Erythroblast (primary cell): ENCODE measurements at regions not wholly inside any gene's neighbourhood (a gene's known extent, or its start where the extent isn't known, plus 50 kb on each side); places are given as distances from the start of the nearest gene placed in this dataset.

Experiments
- DNase-seq, 2 experiments: peaks; one replicate each; lab custom pipeline; 2025; lab: John Stamatoyannopoulos, UW
- GATA1 ChIP-seq: IDR thresholded peaks from 2 replicates; pipeline ENCODE4 v1.6.1; 2011; ENCODE audit warnings: low read depth, mild to moderate bottlenecking, control low read depth, low read length, moderate library complexity
- POLR2A ChIP-seq: IDR thresholded peaks from 2 replicates; pipeline ENCODE4 v1.6.1; 2011; ENCODE audit warnings: mild to moderate bottlenecking, low read length

DNA sequence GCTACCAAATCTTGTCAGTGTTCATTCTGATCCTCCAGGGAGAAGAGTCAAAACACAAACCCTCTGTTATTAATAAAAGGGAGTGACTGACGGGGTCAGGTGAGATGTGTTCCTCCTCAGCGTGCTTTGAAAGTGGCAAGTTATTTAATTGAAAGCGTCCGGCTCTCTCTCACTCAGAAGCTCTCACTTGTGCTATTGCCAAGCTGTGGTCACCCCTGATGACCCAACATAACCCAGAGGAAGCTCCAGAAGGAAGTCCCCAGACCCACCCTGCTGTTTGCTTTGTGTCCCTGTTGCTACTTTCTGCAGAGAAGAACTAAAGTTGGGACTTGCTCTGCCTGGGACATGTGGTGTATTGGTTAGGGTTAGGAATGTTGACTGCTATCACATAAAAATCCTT is 235.6 kb downstream of the EDEM1 start:
- DNase-seq = no peak

DNA sequence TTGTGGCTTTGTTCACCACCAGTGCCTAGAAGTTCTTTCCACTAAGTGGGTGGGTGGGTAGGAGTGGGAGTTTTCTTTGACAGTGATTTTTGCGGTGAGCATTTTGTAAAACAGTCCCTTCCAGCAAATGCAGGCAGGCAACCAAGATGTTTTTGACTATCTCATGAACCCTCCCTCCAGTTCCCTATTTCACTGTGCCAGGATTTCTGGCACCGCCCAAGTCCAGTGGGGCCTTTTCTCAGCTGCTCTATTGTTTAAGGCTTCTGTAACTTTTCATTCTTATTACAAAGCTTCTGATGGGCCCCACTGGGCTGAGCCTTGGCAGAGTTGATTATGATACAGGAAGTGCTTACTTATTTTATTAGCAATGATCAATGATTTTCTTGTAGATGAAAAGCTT is 236.0 kb downstream of the EDEM1 start:
- DNase-seq = no peak
- TF ChIP-seq POLR2A = no peak
- no peak for TF ChIP-seq GATA1

More for the DNA sequence above, 235.6 kb downstream of the EDEM1 start:
- TF ChIP-seq GATA1 (no peak), POLR2A (no peak)

DNA sequence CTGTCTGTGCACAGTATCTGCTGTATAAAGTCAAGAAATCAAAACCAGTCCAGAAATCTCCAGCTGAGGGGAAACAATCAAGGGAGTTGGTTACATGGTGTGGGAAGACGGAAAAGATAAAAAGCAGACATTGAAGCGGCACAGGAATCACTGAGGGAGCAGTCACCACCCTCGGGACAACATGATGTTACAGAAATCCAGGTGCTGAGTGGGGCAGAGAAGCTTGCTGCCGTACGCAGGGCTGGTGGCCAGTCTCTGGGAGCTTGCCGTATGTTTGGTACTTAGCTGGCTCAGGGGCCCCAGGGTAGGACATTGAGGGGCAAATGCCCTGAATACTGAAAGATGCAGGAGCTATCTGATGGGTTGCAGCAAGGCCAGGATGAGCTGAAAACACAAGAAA is 237.9 kb downstream of the EDEM1 start:
- no peak for DNase-seq
- TF ChIP-seq POLR2A (no peak), GATA1 (no peak)

DNA sequence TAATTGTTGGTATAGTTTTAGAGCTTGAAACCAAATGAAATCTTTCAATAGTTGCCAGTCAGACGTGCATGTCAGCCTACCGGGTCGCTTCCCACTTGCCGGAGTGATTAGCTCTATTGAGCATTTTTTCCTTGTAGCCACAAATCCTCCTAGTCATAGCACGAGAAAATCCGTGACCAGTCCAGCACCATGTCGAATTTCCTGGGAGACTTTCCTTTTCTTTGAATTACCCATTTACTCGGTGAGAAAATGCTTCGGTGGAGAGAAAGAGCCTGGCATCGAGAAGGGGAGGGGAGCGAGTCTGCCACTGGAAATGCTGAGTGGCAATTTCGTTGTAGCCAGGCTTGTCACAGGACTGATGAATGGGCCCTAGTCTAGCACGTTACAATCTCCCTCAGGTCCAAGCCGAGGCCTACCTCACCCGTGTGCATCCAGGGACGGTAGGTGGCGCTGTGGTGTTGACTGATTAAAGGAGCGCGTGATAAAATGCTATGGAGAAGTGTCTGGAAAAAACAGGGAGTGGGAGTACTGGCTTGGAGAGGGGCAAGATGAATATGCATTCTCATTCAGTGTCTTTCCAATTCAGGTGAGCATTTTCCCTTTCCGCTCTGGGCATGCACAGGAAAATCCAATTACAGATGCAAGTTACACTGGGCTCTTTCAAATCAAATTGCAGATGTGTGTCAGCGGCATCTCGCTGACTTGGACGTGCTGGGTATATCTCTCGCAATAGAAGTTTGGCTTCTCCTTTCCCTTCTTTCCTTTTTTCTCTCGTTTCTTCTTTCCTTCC is 238.8 kb downstream of the EDEM1 start:
- DNase-seq = peak; percentile 85 to 92
- TF ChIP-seq POLR2A = no peak
- no peak for TF ChIP-seq GATA1

DNA sequence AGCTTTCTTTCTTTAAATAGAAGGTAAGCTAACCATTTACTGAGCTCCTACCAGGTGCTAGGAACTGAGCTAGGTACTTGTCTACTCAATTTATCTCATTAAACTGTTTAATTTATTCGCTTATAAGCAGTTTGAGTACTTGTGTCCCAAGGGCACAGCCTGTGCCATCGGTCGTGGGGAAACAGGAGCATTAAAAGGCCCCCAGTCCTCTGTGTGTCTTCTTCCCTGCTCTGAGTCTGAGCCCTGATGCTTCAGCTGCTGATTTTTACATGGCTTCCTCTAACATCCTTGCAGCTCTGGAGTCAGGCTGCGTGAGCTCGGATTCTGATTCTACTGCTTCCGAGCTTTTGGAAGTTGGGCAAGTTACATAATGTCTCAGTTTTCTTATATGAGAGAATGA is 239.5 kb downstream of the EDEM1 start:
- TF ChIP-seq POLR2A (no peak), GATA1 (no peak)
- peak in 1 of 2 experiments; percentile 51 for DNase-seq

DNA sequence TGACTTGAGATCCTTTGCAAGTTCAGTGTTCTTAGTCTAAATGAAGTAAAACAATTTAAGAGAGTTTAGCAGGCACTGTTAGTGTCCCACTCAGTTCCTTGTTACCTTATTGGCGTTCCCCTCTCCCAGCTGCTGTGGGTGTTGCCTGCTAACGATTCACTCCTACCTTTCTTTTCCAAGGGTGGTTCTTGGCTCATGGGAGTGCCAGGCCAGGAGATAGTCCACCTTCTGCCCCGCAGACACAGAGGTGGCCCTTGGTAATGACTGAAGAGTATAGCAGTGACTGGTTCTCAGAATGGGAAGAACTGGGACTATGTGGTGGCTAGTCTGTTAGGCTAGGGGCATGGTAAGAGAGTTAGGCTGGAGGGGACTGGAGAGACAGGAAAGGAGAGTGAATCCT is 240.4 kb downstream of the EDEM1 start:
- TF ChIP-seq GATA1 = no peak
- no peak for TF ChIP-seq POLR2A
- peak in 1 of 2 experiments; percentile 57 for DNase-seq

DNA sequence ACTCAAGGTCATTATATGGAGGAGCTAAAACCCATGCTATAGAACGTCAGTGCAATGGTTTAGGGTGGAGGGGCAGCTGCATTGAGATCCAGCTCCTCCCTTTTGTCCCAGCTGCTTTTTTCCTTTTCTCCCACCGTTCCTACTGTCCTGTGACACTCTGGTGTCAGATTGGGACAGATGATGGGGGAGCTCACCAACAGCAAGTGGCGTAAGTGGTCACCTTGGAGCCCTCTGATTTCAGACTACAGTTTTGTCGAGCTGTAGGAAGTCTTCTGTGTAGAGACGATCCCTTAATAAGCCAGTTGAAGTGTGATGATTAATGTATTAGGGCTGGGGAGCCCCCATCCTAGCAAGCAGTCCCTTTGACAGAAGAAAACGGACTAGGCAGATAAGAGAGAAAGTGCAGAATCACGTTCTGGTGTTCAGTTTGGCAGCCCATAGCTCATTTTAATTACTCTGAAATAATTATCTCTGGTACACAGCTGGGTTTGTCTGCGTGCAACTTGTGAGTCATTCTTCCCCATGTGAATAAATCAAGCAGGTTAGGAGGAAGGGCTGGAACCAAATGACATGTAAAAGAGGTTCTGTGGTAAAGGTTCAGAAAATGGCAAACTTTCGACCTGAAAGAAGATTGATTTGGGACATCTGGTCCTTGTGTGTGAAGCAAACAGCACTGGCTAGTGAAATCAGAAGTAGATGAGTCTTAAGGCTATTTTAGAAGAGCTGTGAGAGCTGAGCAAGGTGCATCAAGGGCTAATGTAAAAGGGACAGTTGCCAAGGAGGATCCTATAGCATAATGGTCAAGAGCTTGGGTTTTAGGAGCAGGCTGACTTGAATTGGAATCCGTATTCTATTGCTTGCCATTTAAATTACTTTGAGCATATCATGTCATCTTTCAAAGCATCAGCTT is 241.4 kb downstream of the EDEM1 start:
- TF ChIP-seq GATA1 (peak; percentile 75), POLR2A (peak; percentile 76)
- peak; percentile 94 to 98 for DNase-seq

DNA sequence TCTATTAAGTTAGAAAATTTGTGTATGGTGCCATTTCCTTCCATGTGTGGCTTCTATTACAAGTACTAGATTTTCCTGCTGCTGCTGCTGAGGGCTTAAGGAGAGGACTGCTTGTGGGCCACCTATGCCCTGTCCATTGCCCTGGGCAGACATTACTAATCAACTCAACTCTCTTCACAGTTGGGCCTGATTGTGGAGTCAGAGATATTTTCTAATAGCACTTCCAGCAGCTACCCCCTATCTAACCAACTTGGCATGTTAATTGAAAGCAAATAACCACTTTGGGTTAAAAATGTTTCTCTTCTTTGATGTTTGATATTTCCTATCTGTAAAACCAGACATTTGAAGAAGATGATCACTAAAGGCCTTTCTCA is 242.0 kb downstream of the EDEM1 start:
- peak in 1 of 2 experiments; percentile 72 for DNase-seq
- TF ChIP-seq POLR2A = no peak

DNA sequence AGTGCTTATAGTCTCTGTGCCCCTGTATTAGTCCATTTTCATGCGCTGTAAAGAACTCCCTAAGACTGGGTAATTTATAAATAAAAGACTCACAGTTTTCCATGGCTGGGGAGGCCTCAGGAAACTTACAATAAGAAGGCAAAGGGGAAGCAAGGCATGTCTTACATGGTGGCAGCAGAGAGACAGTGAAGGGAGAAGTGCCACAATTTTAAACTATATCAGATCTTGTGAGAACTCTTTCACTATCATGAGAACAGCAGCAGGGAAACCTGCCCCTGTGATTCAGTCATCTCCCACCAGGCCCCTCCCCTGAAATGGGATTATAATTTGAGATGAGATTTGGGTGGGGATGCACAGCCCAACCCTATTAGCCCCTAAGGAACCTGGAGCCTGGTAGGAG is 243.2 kb downstream of the EDEM1 start:
- DNase-seq = peak; percentile 24 to 40
- no peak for TF ChIP-seq POLR2A
- no peak for TF ChIP-seq GATA1

DNA sequence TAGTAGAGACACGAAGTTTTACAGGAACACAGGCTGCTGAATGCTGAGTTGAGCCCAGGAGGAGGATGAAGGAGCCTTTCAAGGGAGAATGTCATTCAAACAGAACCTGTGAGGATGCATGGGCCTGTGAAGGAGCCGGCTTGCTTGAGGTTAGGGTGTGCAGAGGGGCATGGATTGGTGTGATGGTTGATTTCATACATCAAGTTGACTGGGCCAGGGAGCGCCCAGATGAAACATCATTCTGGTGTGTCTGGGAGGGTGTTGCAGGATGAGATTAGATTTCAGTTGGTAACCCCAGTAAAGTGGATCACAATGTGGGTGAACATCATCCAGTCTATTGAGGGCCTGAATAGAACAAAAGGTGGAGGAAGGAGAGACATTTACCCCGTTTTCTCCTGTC is 243.6 kb downstream of the EDEM1 start:
- peak; percentile 60 to 75 for DNase-seq
- TF ChIP-seq GATA1 (no peak), POLR2A (no peak)

DNA sequence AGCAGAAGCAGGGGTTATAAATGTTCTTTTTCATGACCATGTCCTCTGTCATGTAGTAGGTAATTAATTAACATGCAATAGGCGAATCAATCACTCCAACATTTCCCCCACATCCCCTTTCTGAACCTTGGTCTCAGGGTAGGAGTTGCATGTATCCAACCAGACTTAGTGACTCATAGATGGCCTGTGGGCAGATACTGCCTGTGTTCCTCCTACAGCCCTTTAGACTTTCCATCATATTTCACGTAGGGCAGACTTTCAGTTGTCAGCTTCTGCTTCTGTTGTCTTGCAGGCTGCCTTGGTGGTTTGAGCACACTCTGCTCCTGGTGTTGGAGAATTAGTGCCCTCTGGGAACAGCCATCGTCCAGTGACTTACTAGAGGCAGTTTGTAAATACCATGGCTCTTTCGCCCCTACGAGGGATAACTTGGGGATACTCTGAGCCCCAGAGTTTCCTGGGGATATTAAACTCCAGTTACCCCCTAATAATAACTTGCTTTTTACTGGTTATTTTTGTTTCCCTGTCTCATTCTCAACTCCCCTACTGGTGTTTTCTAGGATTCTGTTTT is 244.4 kb downstream of the EDEM1 start:
- DNase-seq = peak; percentile 35 to 52
- no peak for TF ChIP-seq POLR2A
- no peak for TF ChIP-seq GATA1

DNA sequence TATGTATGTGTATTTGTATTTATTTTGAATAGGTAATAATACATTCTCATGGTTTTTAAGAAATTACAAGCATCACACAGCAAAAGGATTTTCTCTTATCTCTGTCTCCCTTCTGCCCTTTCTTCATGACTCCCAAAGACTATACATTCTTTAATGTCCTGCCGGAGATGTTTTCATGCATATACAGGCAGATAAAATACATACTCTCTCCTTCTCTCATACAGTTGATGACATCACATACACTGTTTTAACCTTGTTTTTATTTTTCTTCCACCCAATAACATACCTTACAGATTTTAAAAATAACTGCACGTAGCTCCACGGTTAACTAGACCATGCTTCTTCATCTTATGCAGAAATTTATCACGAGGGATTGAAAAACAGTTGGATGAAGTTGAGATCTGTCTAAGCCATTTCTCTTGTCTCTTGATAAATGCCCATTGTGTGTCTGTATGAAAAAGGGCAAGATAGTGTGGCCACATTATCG is 249.8 kb downstream of the EDEM1 start:
- peak; percentile 62 to 74 for DNase-seq
- no peak for TF ChIP-seq GATA1
- no peak for TF ChIP-seq POLR2A

DNA sequence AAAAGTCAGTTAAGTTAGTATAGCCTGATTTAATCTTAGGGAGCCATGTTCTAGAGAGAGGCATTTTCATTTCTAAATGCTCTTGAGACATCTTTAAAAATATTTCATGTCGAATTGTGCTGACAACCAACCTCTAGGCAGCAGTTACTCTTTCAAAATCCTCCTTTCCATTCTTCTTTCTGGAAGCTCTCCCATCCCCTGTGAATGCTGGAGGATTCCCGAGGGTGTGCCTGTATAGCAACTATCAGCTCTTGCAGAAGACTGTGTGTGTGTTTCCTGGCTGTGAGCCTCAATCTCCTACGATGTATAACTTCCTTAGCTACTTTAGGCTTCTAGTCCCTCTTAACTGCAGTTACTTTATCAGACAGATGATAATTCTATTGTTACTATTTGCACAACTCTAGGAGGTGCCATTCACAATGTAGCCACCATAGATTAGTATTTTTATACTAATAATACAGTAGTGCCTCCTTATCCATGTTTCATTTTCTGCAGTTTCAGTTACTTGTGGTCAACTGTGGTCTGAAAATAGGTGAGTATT is 250.3 kb downstream of the EDEM1 start:
- TF ChIP-seq GATA1 (no peak), POLR2A (peak; percentile 25)
- peak; percentile 65 to 82 for DNase-seq

DNA sequence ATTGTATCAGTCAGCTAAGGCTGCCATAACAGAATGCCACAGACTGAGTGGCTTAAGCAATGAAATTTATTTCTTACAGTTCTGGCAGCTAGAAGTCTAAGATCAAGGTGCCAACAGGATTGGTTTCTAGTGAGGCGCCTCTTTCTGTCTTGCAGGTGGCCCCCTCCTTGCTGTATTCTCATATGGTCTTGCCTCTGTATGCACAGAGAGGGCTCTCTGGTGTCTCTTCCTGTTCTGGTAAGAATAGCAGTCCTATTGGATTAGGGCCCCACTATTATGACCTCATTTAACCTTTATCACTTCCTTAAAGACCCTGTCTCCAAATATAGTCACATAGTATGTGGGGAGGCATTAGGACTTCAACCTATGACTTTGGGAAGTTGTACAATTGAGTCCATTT is 253.9 kb downstream of the EDEM1 start:
- no peak for TF ChIP-seq GATA1
- no peak for TF ChIP-seq POLR2A
- peak in 1 of 2 experiments; percentile 45 for DNase-seq
